ENCODE measurements at regions not wholly inside any gene's neighbourhood (a gene's known extent, or its start where the extent isn't known, plus 50 kb on each side); places are given as distances from the start of the nearest gene placed in this dataset.

- Histone ChIP-seq H4K20me1 (replicated peaks; ENCODE audit: control insufficient read depth, extremely low read depth, insufficient read depth, low read length) (no peaks in the 10 kb centered on the region), H3K4me2 (ENCODE audit: insufficient read depth, low read length) (no peak overlapping the region), H3K4me1 (ENCODE audit: control insufficient read depth, extremely low read depth, insufficient read depth, low read length) (no peaks in the 10 kb centered on the region), H3K79me2 (ENCODE audit: control insufficient read depth, insufficient read depth, low read length) (no peaks in the 10 kb centered on the region), H3K9ac (replicated peaks; ENCODE audit: extremely low read depth, insufficient read depth, low read length) (no peak overlapping the region), H3K27me3 (ENCODE audit: control insufficient read depth in 2 of 2, insufficient read depth in 2 of 2, low read length in 2 of 2) (no peaks in the 10 kb centered on the region), H3K9me3 (replicated peaks; ENCODE audit: control insufficient read depth, insufficient read depth, low read length) (peaks cover 5% of the 10 kb centered on the region), H3K27ac (ENCODE audit: insufficient read depth, low read depth, low read length) (no peak overlapping the region), H3K36me3 (ENCODE audit: control insufficient read depth in 2 of 2, extremely low read depth in 1 of 2, insufficient read depth in 2 of 2, low read length in 2 of 2) (no peaks in the 10 kb centered on the region), H3K9me1 (replicated peaks; ENCODE audit: control insufficient read depth, extremely low read depth, insufficient read depth, low read length) (no peaks in the 10 kb centered on the region), H3K4me3 (replicated peaks in 1 of 3; ENCODE audit: insufficient read depth in 1 of 3, low read depth in 1 of 3, low read length in 3 of 3) (no peak overlapping the region), H2AFZ (ENCODE audit: low read depth, low read length) (no peak overlapping the region)
- dilution Hi-C loops (cut with MboI; ENCODE audit: extremely low pct_ligation_motif_present, low sequenced_read_pairs) (no loop called here), intact Hi-C loops (cut with micrococcal nuclease) (no loop called here)
- CTCF ChIA-PET, result no interaction called here
- TF ChIP-seq MAX (IDR thresholded peaks at IDR 0.05; ENCODE audit: insufficient read depth, insufficient read length) (no peak), POLR2A (IDR thresholded peaks at IDR 0.05; ENCODE audit: low read depth, low read length) (no peak), JUN (IDR thresholded peaks at IDR 0.05; ENCODE audit: borderline replicate concordance, insufficient read depth, insufficient read length, low read depth) (no peak), EZH2 (IDR thresholded peaks at IDR 0.05; ENCODE audit: borderline replicate concordance, low read depth, low read length, severe bottlenecking) (no peak), FOS (IDR thresholded peaks at IDR 0.05; ENCODE audit: borderline replicate concordance, insufficient read depth, low read length) (no peak), MYC (IDR thresholded peaks at IDR 0.05; ENCODE audit: low read depth, low read length) (no peak), CTCF (IDR thresholded peaks at IDR 0.05; ENCODE audit: extremely low read depth in 1 of 2, insufficient read depth in 1 of 2, low read depth in 1 of 2, low read length in 2 of 2) (no peak), POLR2AphosphoS5 (IDR thresholded peaks at IDR 0.05; ENCODE audit: insufficient read depth, low read depth, low read length) (no peak), GATA2 (IDR thresholded peaks at IDR 0.05; ENCODE audit: insufficient read depth, insufficient read length, low read depth, low read length) (no peak)
- FAIRE-seq (no peak), DNase-seq (ENCODE audit: low read depth, low spot score) (no peak)
- POLR2A ChIA-PET, result no interaction called here
- no TSS peak for BruUV-seq (replicated peaks)
Observed at GRCh38 chr13:54950546-54950945, 1921.9 kb downstream of the OLFM4 start.
